ENCODE measurements at regions not wholly inside any gene's neighbourhood (a gene's known extent, or its start where the extent isn't known, plus 50 kb on each side); places are given as distances from the start of the nearest gene placed in this dataset.

- no peak for TF ChIP-seq PRDM10 (CRISPR knock-in tag; IDR thresholded peaks at IDR 0.05; ENCODE audit: low read depth)
- 0 out of 2 replicates have a peak, but pooled peaks have one; percentile 28 for TF ChIP-seq NRL (CRISPR knock-in tag; IDR thresholded peaks at IDR 0.05; ENCODE audit: borderline replicate concordance)
- 0 out of 2 replicates have a peak, but pooled peaks have one; percentile 23 for TF ChIP-seq HIC2 (CRISPR knock-in tag; IDR thresholded peaks at IDR 0.05; ENCODE audit: low read depth)
- 0 out of 2 replicates have a peak, but pooled peaks have one; percentile 34 for TF ChIP-seq ZNF891 (CRISPR knock-in tag; IDR thresholded peaks at IDR 0.05)
- TF ChIP-seq ZNF768 (CRISPR knock-in tag; IDR thresholded peaks at IDR 0.05): 0 out of 2 replicates have a peak, but pooled peaks have one; percentile 24
- peak; percentile 51 for TF ChIP-seq ZNF687 (CRISPR knock-in tag; IDR thresholded peaks at IDR 0.05)
- TF ChIP-seq ZNF280B (CRISPR knock-in tag; IDR thresholded peaks at IDR 0.05; ENCODE audit: borderline replicate concordance): 0 out of 2 replicates have a peak, but pooled peaks have one; percentile 28
- TF ChIP-seq ARID4A (CRISPR knock-in tag; IDR thresholded peaks at IDR 0.05; ENCODE audit: borderline replicate concordance): 0 out of 2 replicates have a peak, but pooled peaks have one; percentile 20
Observed at GRCh38 chr17:77295241-77295853, 154.6 kb downstream of the SEC14L1 start (continued).

Data from HepG2 (cell line).